WI38 (cell line): ENCODE measurements at regions not wholly inside any gene's neighbourhood (a gene's known extent, or its start where the extent isn't known, plus 50 kb on each side); places are given as distances from the start of the nearest gene placed in this dataset.

Experiments used
- H3K4me3 ChIP-seq: 2 replicates; pipeline ENCODE4 v1.5.1; 2011; ENCODE audit warnings: low read depth, mild to moderate bottlenecking, control low read depth, low read length
- CTCF ChIP-seq: IDR thresholded peaks from 2 replicates; pipeline ENCODE4 v1.5.1; 2012; ENCODE audit warnings: low read depth, mild to moderate bottlenecking, control low read depth, low read length

GRCh38 chr5:126253406-126253805 lies 169.8 kb upstream of the GRAMD2B start:
- H3K4me3 ChIP-seq, result no peak overlapping the region
- TF ChIP-seq CTCF, result no peak

- TF ChIP-seq CTCF, result no peak
- no peak overlapping the region for H3K4me3 ChIP-seq
Observed at GRCh38 chr5:126263591-126264184, 159.5 kb upstream of the GRAMD2B start.

GRCh38 chr5:126265917-126266316 lies 157.3 kb upstream of the GRAMD2B start:
- H3K4me3 ChIP-seq, result no peak overlapping the region
- no peak for TF ChIP-seq CTCF

- no peak for TF ChIP-seq CTCF
- no peak overlapping the region for H3K4me3 ChIP-seq
Observed at GRCh38 chr5:126267438-126267837, 155.8 kb upstream of the GRAMD2B start.

GRCh38 chr5:126268697-126269315 lies 154.4 kb upstream of the GRAMD2B start:
- no peak for TF ChIP-seq CTCF
- no peak overlapping the region for H3K4me3 ChIP-seq

GRCh38 chr5:126269511-126269910 lies 153.7 kb upstream of the GRAMD2B start:
- no peak overlapping the region for H3K4me3 ChIP-seq
- no peak for TF ChIP-seq CTCF

GRCh38 chr5:126271141-126271540 lies 152.1 kb upstream of the GRAMD2B start:
- H3K4me3 ChIP-seq, result no peak overlapping the region
- no peak for TF ChIP-seq CTCF
